Activated T-cell treated with anti-CD3 and anti-CD28 coated beads for 48 hours (primary cell): ENCODE measurements at regions not wholly inside any gene's neighbourhood (a gene's known extent, or its start where the extent isn't known, plus 50 kb on each side); places are given as distances from the start of the nearest gene placed in this dataset.

Experiments
- DNase-seq: peaks from one replicate; pipeline ENCODE4 v3.0.0-alpha.2; 2020; ENCODE audit warnings: low read depth

GRCh38 chr9:108643731-108644510 lies 211.9 kb downstream of the ACTL7B start:
- DNase-seq = no peak

- no peak for DNase-seq
Measured at GRCh38 chr9:108642871-108643270, 212.9 kb downstream of the ACTL7B start.

- no peak for DNase-seq
Measured at GRCh38 chr9:108640230-108640629, 215.6 kb downstream of the ACTL7B start.

- no peak for DNase-seq
Measured at GRCh38 chr9:108639696-108640095, 216.1 kb downstream of the ACTL7B start.

- no peak for DNase-seq
Measured at GRCh38 chr9:108639091-108639490, 216.7 kb downstream of the ACTL7B start.

GRCh38 chr9:108637340-108637739 lies 218.4 kb downstream of the ACTL7B start:
- DNase-seq = no peak

- no peak for DNase-seq
Measured at GRCh38 chr9:108636013-108636412, 219.8 kb downstream of the ACTL7B start.

GRCh38 chr9:108634672-108635462 lies 220.9 kb downstream of the ACTL7B start:
- DNase-seq = no peak

- no peak for DNase-seq
Measured at GRCh38 chr9:108634204-108634603, 221.6 kb downstream of the ACTL7B start.

- DNase-seq = no peak
Measured at GRCh38 chr9:108631496-108632285, 224.1 kb downstream of the ACTL7B start.

- DNase-seq = no peak
Measured at GRCh38 chr9:108628316-108628715, 227.5 kb downstream of the ACTL7B start.

GRCh38 chr9:108626743-108627142 lies 229.0 kb downstream of the ACTL7B start:
- no peak for DNase-seq

GRCh38 chr9:108621991-108622855 lies 233.6 kb downstream of the ACTL7B start:
- no peak for DNase-seq

GRCh38 chr9:108620767-108621166 lies 235.0 kb downstream of the ACTL7B start:
- DNase-seq = no peak

- DNase-seq = no peak
Measured at GRCh38 chr9:108618906-108619550, 236.8 kb downstream of the ACTL7B start.

GRCh38 chr9:108617676-108618075 lies 238.1 kb downstream of the ACTL7B start:
- no peak for DNase-seq

- no peak for DNase-seq
Measured at GRCh38 chr9:108615152-108615551, 240.6 kb downstream of the ACTL7B start.

GRCh38 chr9:108612513-108612912 lies 243.3 kb downstream of the ACTL7B start:
- no peak for DNase-seq

GRCh38 chr9:108609897-108610253 lies 245.9 kb downstream of the ACTL7B start:
- DNase-seq = no peak

- no peak for DNase-seq
Measured at GRCh38 chr9:108609227-108609896, 246.4 kb downstream of the ACTL7B start.

- no peak for DNase-seq
Measured at GRCh38 chr9:108607607-108608006, 248.2 kb downstream of the ACTL7B start.
